ENCODE measurements at regions not wholly inside any gene's neighbourhood (a gene's known extent, or its start where the extent isn't known, plus 50 kb on each side); places are given as distances from the start of the nearest gene placed in this dataset.

GRCh38 chr6:74750826-74751225, 455.0 kb downstream of the COL12A1 start:
- no peak for TF ChIP-seq CREB1 (IDR thresholded peaks at IDR 0.05; ENCODE audit: low read depth)
- TF ChIP-seq USF1 (IDR thresholded peaks at IDR 0.05): no peak
- no peak for TF ChIP-seq MAX (IDR thresholded peaks at IDR 0.05)
- no peak for TF ChIP-seq RAD21 (IDR thresholded peaks at IDR 0.05; ENCODE audit: low read depth)
- TF ChIP-seq FOXM1 (IDR thresholded peaks at IDR 0.05; ENCODE audit: borderline replicate concordance, low read depth): no peak
- TF ChIP-seq EGR1 (IDR thresholded peaks at IDR 0.05): no peak
- TF ChIP-seq CEBPB (IDR thresholded peaks at IDR 0.05): no peak
- TF ChIP-seq REST (IDR thresholded peaks at IDR 0.05; ENCODE audit: low read depth): no peak
- TF ChIP-seq TCF12 (IDR thresholded peaks at IDR 0.05; ENCODE audit: low read depth): no peak
- TF ChIP-seq NFIC (IDR thresholded peaks at IDR 0.05): no peak

- TF ChIP-seq TEAD4 (IDR thresholded peaks at IDR 0.05) (no peak), TAF1 (IDR thresholded peaks at IDR 0.05; ENCODE audit: low read depth) (no peak), REST (IDR thresholded peaks at IDR 0.05; ENCODE audit: low read depth) (no peak), MAX (IDR thresholded peaks at IDR 0.05) (no peak), CREB1 (IDR thresholded peaks at IDR 0.05; ENCODE audit: low read depth) (no peak), TCF12 (IDR thresholded peaks at IDR 0.05; ENCODE audit: low read depth) (no peak), CEBPB (IDR thresholded peaks at IDR 0.05) (no peak), USF1 (IDR thresholded peaks at IDR 0.05) (no peak), ZBTB7A (IDR thresholded peaks at IDR 0.05; ENCODE audit: low read depth) (no peak)
Observed at GRCh38 chr6:74749211-74750147, 456.4 kb downstream of the COL12A1 start.

- TF ChIP-seq FOXM1 (IDR thresholded peaks at IDR 0.05; ENCODE audit: borderline replicate concordance, low read depth) (no peak), REST (IDR thresholded peaks at IDR 0.05; ENCODE audit: low read depth) (no peak)
Observed at GRCh38 chr6:74745670-74746069, 460.2 kb downstream of the COL12A1 start.

- TF ChIP-seq YY1 (IDR thresholded peaks at IDR 0.05; ENCODE audit: low read depth) (no peak), CEBPB (IDR thresholded peaks at IDR 0.05) (no peak), TAF1 (IDR thresholded peaks at IDR 0.05; ENCODE audit: low read depth) (no peak), USF1 (IDR thresholded peaks at IDR 0.05) (no peak), MAX (IDR thresholded peaks at IDR 0.05) (no peak), FOXM1 (IDR thresholded peaks at IDR 0.05; ENCODE audit: borderline replicate concordance, low read depth) (no peak), NFIC (IDR thresholded peaks at IDR 0.05) (no peak)
Observed at GRCh38 chr6:74742793-74743508, 462.9 kb downstream of the COL12A1 start.

All from Ishikawa (cell line).